Nephron progenitor cell (in vitro differentiated cells): ENCODE measurements at regions not wholly inside any gene's neighbourhood (a gene's known extent, or its start where the extent isn't known, plus 50 kb on each side); places are given as distances from the start of the nearest gene placed in this dataset.

Source experiments
- DNase-seq: peaks from one replicate; pipeline ENCODE4 v3.0.0; 2021
- H3K27ac Mint-ChIP-seq: 2 replicates; pipeline ENCODE4 v1.8.0; 2021; ENCODE audit warnings: mild to moderate bottlenecking, moderate library complexity, mixed read lengths
- H3K27me3 Mint-ChIP-seq: 2 replicates; pipeline ENCODE4 v1.8.0; 2021; ENCODE audit warnings: mild to moderate bottlenecking, low read depth, mixed read lengths; ENCODE audit not compliant: poor library complexity
- H3K36me3 Mint-ChIP-seq: 2 replicates; pipeline ENCODE4 v1.8.0; 2021; ENCODE audit warnings: low read depth, mixed read lengths
- H3K4me1 Mint-ChIP-seq: 2 replicates; pipeline ENCODE4 v1.8.0; 2021; ENCODE audit warnings: mixed read lengths
- H3K4me3 Mint-ChIP-seq: 2 replicates; pipeline ENCODE4 v1.8.0; 2021; ENCODE audit warnings: mild to moderate bottlenecking, moderate library complexity, mixed read lengths
- H3K9me3 Mint-ChIP-seq: 2 replicates; pipeline ENCODE4 v1.8.0; 2021; ENCODE audit warnings: mild to moderate bottlenecking, moderate library complexity, mixed read lengths
- TF ChIP-seq, protein P1 (sequence below): fragments of 200-600 bp; sonication (generic); IDR thresholded peaks from 2 replicates; pipeline ENCODE4 v1.5.0; 2021; ENCODE audit warnings: antibody characterized with exemption

- no peaks in the 10 kb centered on the region for H3K27me3 Mint-ChIP-seq
- no peak overlapping the region for H3K4me3 Mint-ChIP-seq
- no peaks in the 10 kb centered on the region for H3K9me3 Mint-ChIP-seq
- no peak for DNase-seq
- H3K27ac Mint-ChIP-seq: no peak overlapping the region
- no peaks in the 10 kb centered on the region for H3K36me3 Mint-ChIP-seq
- TF ChIP-seq, protein P1, sequence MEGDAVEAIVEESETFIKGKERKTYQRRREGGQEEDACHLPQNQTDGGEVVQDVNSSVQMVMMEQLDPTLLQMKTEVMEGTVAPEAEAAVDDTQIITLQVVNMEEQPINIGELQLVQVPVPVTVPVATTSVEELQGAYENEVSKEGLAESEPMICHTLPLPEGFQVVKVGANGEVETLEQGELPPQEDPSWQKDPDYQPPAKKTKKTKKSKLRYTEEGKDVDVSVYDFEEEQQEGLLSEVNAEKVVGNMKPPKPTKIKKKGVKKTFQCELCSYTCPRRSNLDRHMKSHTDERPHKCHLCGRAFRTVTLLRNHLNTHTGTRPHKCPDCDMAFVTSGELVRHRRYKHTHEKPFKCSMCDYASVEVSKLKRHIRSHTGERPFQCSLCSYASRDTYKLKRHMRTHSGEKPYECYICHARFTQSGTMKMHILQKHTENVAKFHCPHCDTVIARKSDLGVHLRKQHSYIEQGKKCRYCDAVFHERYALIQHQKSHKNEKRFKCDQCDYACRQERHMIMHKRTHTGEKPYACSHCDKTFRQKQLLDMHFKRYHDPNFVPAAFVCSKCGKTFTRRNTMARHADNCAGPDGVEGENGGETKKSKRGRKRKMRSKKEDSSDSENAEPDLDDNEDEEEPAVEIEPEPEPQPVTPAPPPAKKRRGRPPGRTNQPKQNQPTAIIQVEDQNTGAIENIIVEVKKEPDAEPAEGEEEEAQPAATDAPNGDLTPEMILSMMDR: no peak
- peaks cover 10% of the 10 kb centered on the region for H3K4me1 Mint-ChIP-seq
These were observed 1290.2 kb upstream of the WWC1 start for GRCh38 chr5:167001246-167001645.

- no peaks in the 10 kb centered on the region for H3K27me3 Mint-ChIP-seq
- no peak overlapping the region for H3K4me3 Mint-ChIP-seq
- no peak for DNase-seq
- H3K9me3 Mint-ChIP-seq: no peaks in the 10 kb centered on the region
- TF ChIP-seq, protein P1: no peak
- no peaks in the 10 kb centered on the region for H3K36me3 Mint-ChIP-seq
- peak overlapping the region; percentile 18 for H3K27ac Mint-ChIP-seq
- peaks cover 13% of the 10 kb centered on the region for H3K4me1 Mint-ChIP-seq
These were observed 1282.7 kb upstream of the WWC1 start for GRCh38 chr5:167008705-167009104.

DNA sequence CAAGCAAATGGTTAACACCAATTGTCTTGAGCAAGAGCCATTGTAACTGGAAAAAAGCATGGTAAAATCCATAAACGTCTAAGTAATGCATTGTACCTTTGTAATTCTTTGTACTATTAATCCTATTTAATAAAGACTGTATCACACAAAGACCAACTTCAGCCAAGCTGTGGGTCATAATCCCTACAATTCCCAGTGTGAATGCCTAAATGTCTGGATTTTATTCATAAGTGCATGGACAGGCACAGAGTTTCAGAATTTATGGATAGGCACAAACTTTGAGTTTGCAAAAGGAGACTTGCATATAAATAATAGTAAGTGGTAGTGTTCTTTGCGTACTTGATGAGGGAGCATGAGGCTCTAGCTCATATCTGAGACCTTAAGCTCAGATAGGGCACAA, 1280.2 kb upstream of the WWC1 start:
- Mint-ChIP-seq H3K4me3 (no peak overlapping the region), H3K27me3 (no peaks in the 10 kb centered on the region), H3K27ac (no peak overlapping the region), H3K36me3 (no peaks in the 10 kb centered on the region), H3K4me1 (peaks cover 14% of the 10 kb centered on the region), H3K9me3 (no peaks in the 10 kb centered on the region)
- TF ChIP-seq, protein P1: no peak
- no peak for DNase-seq

DNA sequence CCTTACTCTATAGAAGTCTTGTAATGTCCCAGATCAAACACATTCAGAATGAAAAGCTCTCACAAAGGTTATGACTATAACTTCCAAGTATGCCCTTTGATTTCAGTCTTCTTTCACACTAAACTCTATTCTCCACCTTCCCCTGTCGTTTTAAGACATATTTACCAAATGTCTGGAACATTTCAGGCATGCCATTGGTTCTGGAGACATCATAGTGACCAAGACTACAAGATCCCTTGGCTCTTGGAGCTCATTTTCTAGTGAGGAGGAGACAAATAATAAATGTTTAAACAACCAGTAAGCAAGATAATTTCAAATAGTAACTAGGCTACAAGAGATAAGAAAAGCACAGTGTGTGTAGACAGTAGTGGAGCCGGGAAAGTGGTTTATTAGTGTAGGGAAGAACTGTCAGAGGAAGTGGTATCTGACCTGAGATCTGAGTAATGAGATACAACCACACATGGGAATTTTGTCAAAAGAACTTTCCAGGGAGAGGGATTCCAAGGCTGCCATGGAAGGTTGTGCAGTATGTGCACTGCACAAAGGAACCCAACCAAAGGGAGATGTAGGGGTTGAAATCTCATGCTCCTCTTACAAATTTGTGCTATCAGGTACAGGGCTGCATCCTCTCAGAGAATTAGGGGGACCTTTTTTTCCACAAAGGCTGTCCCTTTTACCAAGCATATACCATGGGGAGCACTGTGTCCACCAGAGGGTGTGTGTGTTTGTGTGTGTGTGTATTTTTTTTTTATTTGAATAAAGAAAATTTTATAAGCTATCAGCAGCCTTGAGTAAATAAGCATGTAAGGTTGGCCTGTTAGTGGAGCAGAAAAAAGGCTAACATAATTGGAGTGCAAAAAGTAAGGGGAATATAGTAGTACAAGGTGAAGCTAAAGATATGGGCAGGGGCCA, 1279.1 kb upstream of the WWC1 start:
- peaks cover 14% of the 10 kb centered on the region for H3K4me1 Mint-ChIP-seq
- H3K27me3 Mint-ChIP-seq: no peaks in the 10 kb centered on the region
- peak overlapping the region; percentile 37 for H3K27ac Mint-ChIP-seq
- no peaks in the 10 kb centered on the region for H3K36me3 Mint-ChIP-seq
- no peak for DNase-seq
- H3K9me3 Mint-ChIP-seq: no peaks in the 10 kb centered on the region
- H3K4me3 Mint-ChIP-seq: no peak overlapping the region
- TF ChIP-seq, protein P1: no peak

GRCh38 chr5:167014401-167015056, 1276.9 kb upstream of the WWC1 start:
- TF ChIP-seq, protein P1: no peak
- no peak overlapping the region for H3K4me3 Mint-ChIP-seq
- no peaks in the 10 kb centered on the region for H3K36me3 Mint-ChIP-seq
- H3K9me3 Mint-ChIP-seq: no peaks in the 10 kb centered on the region
- peaks cover 17% of the 10 kb centered on the region for H3K4me1 Mint-ChIP-seq
- H3K27me3 Mint-ChIP-seq: no peaks in the 10 kb centered on the region
- no peak overlapping the region for H3K27ac Mint-ChIP-seq
- DNase-seq: no peak
